ENCODE measurements at regions not wholly inside any gene's neighbourhood (a gene's known extent, or its start where the extent isn't known, plus 50 kb on each side); places are given as distances from the start of the nearest gene placed in this dataset.
"Not testable (repeated sequence)": the region's sequence is repeated elsewhere in the genome, so short reads cannot be mapped to it uniquely, and the experiment has no call there.

GRCh38 chr7:149565096-149565382 is 67.4 kb upstream of the ZNF746 start:
- no peak for DNase-seq (ENCODE audit: low spot score)

GRCh38 chr7:149564340-149565095 is 66.9 kb upstream of the ZNF746 start:
- peak; percentile 51 for DNase-seq (ENCODE audit: low spot score)

GRCh38 chr7:149562602-149563001 is 65.0 kb upstream of the ZNF746 start:
- DNase-seq (ENCODE audit: low spot score): no peak

GRCh38 chr7:149561072-149561471 is 63.5 kb upstream of the ZNF746 start:
- DNase-seq (ENCODE audit: low spot score): no peak

GRCh38 chr7:149559711-149560110 is 62.1 kb upstream of the ZNF746 start:
- DNase-seq (ENCODE audit: low spot score): no peak

GRCh38 chr7:149558149-149558861 is 60.7 kb upstream of the ZNF746 start:
- no peak for DNase-seq (ENCODE audit: low spot score)

- not testable (repeated sequence) for DNase-seq (ENCODE audit: low spot score)
Observed at GRCh38 chr7:149556525-149556924, 58.9 kb upstream of the ZNF746 start.

GRCh38 chr7:149554821-149555220 is 57.2 kb upstream of the ZNF746 start:
- DNase-seq (ENCODE audit: low spot score): not testable (repeated sequence)

GRCh38 chr7:149553991-149554390 is 56.4 kb upstream of the ZNF746 start:
- DNase-seq (ENCODE audit: low spot score): not testable (repeated sequence)

GRCh38 chr7:149552799-149553198 is 55.2 kb upstream of the ZNF746 start:
- DNase-seq (ENCODE audit: low spot score): no peak
